NB4 (cell line): ENCODE measurements at regions not wholly inside any gene's neighbourhood (a gene's known extent, or its start where the extent isn't known, plus 50 kb on each side); places are given as distances from the start of the nearest gene placed in this dataset.

Experiments used
- POLR2A ChIP-seq: IDR thresholded peaks from 2 replicates; pipeline ENCODE4 v1.6.1; 2011; ENCODE audit warnings: mild to moderate bottlenecking; ENCODE audit not compliant: insufficient read length; ENCODE audit errors: extremely low read depth
- TF ChIP-seq, protein P1 (sequence below): IDR thresholded peaks from one replicate; pipeline ENCODE4 v1.5.1; 2012; ENCODE audit warnings: low read depth, low read length

DNA sequence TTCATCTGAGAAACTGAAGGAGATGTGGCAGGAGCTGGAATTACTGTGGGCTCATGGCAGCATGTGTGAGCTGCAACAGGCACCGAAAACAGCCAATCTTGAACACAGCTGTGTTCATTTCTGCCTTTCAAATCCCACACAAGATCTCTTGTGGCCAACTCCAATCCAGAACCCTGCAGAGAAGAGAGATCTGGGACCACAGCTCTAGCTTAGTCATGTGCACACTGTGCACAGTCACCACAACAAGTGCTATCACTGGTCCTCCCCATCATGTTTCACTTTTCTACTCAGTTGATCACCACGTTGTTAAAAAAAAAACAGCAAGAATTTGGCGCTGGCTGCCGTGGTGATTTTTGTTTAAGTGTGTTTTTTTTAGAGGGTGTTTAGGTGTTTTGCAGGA, 254.5 kb upstream of the ELAC2 start:
- TF ChIP-seq, protein P1, sequence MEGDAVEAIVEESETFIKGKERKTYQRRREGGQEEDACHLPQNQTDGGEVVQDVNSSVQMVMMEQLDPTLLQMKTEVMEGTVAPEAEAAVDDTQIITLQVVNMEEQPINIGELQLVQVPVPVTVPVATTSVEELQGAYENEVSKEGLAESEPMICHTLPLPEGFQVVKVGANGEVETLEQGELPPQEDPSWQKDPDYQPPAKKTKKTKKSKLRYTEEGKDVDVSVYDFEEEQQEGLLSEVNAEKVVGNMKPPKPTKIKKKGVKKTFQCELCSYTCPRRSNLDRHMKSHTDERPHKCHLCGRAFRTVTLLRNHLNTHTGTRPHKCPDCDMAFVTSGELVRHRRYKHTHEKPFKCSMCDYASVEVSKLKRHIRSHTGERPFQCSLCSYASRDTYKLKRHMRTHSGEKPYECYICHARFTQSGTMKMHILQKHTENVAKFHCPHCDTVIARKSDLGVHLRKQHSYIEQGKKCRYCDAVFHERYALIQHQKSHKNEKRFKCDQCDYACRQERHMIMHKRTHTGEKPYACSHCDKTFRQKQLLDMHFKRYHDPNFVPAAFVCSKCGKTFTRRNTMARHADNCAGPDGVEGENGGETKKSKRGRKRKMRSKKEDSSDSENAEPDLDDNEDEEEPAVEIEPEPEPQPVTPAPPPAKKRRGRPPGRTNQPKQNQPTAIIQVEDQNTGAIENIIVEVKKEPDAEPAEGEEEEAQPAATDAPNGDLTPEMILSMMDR: no peak
- TF ChIP-seq POLR2A: no peak
